Fibroblast of villous mesenchyme (primary cell): ENCODE measurements at regions not wholly inside any gene's neighbourhood (a gene's known extent, or its start where the extent isn't known, plus 50 kb on each side); places are given as distances from the start of the nearest gene placed in this dataset.
"Not testable (repeated sequence)": the region's sequence is repeated elsewhere in the genome, so short reads cannot be mapped to it uniquely, and the experiment has no call there.

Experiments
- DNase-seq: peaks from one replicate; pipeline ENCODE4 v3.0.0-alpha.2; 2010; ENCODE audit warnings: low read depth
- H3K4me3 ChIP-seq: 2 replicates; pipeline ENCODE4 v1.5.1; 2011; ENCODE audit warnings: low read depth, mild to moderate bottlenecking, low read length
- TF ChIP-seq, protein P1 (sequence below): IDR thresholded peaks from 2 replicates; pipeline ENCODE4 v1.5.1; 2012; ENCODE audit warnings: low read depth, mild to moderate bottlenecking, low read length; ENCODE audit not compliant: insufficient read depth

DNA sequence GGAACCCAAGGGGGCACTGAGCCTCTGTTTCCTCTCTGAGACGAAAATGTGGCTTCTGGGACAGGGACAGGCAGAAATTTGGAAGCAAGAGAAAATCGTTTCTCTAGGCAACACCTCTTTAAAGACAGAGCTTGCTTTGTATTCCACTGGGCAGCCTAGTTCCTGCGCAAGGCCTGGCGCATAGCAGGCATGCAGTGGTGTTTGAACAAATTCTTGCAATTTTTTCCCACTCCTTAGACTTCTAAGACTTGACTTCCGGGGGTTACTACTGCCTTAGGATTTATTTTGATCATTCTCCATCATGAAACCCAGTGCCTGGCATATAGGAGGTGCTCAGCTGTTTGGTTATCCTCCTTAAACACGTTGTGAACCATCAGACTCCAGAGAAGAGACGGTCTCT is 249.0 kb upstream of the KCNG1 start:
- TF ChIP-seq, protein P1, sequence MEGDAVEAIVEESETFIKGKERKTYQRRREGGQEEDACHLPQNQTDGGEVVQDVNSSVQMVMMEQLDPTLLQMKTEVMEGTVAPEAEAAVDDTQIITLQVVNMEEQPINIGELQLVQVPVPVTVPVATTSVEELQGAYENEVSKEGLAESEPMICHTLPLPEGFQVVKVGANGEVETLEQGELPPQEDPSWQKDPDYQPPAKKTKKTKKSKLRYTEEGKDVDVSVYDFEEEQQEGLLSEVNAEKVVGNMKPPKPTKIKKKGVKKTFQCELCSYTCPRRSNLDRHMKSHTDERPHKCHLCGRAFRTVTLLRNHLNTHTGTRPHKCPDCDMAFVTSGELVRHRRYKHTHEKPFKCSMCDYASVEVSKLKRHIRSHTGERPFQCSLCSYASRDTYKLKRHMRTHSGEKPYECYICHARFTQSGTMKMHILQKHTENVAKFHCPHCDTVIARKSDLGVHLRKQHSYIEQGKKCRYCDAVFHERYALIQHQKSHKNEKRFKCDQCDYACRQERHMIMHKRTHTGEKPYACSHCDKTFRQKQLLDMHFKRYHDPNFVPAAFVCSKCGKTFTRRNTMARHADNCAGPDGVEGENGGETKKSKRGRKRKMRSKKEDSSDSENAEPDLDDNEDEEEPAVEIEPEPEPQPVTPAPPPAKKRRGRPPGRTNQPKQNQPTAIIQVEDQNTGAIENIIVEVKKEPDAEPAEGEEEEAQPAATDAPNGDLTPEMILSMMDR, result no peak
- H3K4me3 ChIP-seq, result no peak overlapping the region
- no peak for DNase-seq

GRCh38 chr20:51271289-51271688 is 248.4 kb upstream of the KCNG1 start:
- H3K4me3 ChIP-seq, DNase-seq: not testable (repeated sequence)

DNA sequence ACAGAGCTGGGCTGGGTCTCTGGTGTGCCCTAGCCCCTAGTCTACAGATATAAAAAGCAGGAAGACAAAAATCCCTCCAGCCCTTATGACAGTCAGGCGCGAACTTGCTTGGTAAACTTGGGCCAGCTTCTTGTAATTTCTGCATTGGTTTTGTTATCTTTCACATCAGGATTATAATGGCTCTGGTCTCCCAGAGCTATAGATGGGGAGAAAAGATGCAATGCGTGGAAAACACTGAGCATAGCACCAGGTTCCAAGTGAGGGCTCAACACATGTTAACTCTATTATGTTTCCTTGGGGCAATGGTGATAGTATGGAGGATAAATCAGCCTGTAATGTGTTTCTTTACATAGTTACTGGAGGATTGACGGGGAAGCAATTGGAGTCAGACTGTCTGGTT is 246.8 kb upstream of the KCNG1 start:
- no peak overlapping the region for H3K4me3 ChIP-seq
- no peak for DNase-seq
- TF ChIP-seq, protein P1, result no peak

- DNase-seq, result no peak
- no peak overlapping the region for H3K4me3 ChIP-seq
- TF ChIP-seq, protein P1, result no peak
Measured at GRCh38 chr20:51267679-51268078, 244.8 kb upstream of the KCNG1 start.

GRCh38 chr20:51266353-51266752 is 243.4 kb upstream of the KCNG1 start:
- H3K4me3 ChIP-seq, result no peak overlapping the region
- TF ChIP-seq, protein P1, result no peak
- no peak for DNase-seq

- H3K4me3 ChIP-seq, result no peak overlapping the region
- DNase-seq, result no peak
Measured at GRCh38 chr20:51265361-51265760, 242.5 kb upstream of the KCNG1 start.

GRCh38 chr20:51262240-51262639 is 239.3 kb upstream of the KCNG1 start:
- DNase-seq, result no peak
- TF ChIP-seq, protein P1, result no peak
- H3K4me3 ChIP-seq, result no peak overlapping the region

More at GRCh38 chr20:51265361-51265760, 242.5 kb upstream of the KCNG1 start:
- TF ChIP-seq, protein P1, result no peak
